ENCODE measurements at regions not wholly inside any gene's neighbourhood (a gene's known extent, or its start where the extent isn't known, plus 50 kb on each side); places are given as distances from the start of the nearest gene placed in this dataset.
"Not testable (repeated sequence)": the region's sequence is repeated elsewhere in the genome, so short reads cannot be mapped to it uniquely, and the experiment has no call there.

DNA sequence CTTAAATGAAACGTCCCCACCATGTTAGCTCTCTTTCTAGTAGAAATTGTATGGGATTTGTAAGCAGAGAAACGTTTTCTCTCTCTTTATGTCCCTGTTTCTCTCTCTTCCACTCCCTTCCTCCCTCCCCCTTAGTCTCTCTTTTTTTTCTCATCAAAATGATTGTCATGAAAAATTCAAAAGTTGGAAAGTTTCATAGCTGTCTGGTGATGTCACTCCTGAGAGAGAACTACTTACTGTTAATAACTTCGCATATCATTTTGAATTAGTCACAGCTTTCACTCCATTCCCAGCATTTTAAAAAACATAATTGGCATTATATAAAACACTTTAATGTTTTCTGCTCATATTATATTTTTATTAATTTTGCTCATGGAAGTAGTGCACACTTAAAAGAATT lies 331.1 kb downstream of the C3orf38 start:
- no peaks in the 10 kb centered on the region for H4K20me1 ChIP-seq (ENCODE audit: insufficient read depth, low read length)
- H3K4me2 ChIP-seq (ENCODE audit: low read depth, low read length): no peak overlapping the region
- TF ChIP-seq EZH2phosphoT487 (IDR thresholded peaks at IDR 0.05; ENCODE audit: low read length) (no peak), EZH2 (optimal IDR thresholded peaks at IDR 0.05; ENCODE audit: low read depth, low read length) (no peak)
- TF ChIP-seq, protein P1, sequence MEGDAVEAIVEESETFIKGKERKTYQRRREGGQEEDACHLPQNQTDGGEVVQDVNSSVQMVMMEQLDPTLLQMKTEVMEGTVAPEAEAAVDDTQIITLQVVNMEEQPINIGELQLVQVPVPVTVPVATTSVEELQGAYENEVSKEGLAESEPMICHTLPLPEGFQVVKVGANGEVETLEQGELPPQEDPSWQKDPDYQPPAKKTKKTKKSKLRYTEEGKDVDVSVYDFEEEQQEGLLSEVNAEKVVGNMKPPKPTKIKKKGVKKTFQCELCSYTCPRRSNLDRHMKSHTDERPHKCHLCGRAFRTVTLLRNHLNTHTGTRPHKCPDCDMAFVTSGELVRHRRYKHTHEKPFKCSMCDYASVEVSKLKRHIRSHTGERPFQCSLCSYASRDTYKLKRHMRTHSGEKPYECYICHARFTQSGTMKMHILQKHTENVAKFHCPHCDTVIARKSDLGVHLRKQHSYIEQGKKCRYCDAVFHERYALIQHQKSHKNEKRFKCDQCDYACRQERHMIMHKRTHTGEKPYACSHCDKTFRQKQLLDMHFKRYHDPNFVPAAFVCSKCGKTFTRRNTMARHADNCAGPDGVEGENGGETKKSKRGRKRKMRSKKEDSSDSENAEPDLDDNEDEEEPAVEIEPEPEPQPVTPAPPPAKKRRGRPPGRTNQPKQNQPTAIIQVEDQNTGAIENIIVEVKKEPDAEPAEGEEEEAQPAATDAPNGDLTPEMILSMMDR (IDR thresholded peaks at IDR 0.05; ENCODE audit: low read length): no peak
- H3K9me2 ChIP-seq (replicated peaks; ENCODE audit: insufficient read depth, low read length): no peaks in the 10 kb centered on the region
- no peaks in the 10 kb centered on the region for H3K36me3 ChIP-seq (replicated peaks; ENCODE audit: insufficient read depth, low read length)
- H2AFZ ChIP-seq (ENCODE audit: low read length): no peak overlapping the region
- H3F3A ChIP-seq (ENCODE audit: insufficient read depth, low read length): no peaks in the 10 kb centered on the region
- no peaks in the 10 kb centered on the region for H3K4me1 ChIP-seq (ENCODE audit: low read length)
- no peak overlapping the region for H3K9ac ChIP-seq (ENCODE audit: low read length)
- H3K9me3 ChIP-seq (replicated peaks; ENCODE audit: insufficient read depth, low read length): no peaks in the 10 kb centered on the region
- H3K79me2 ChIP-seq (ENCODE audit: low read length): no peaks in the 10 kb centered on the region
- H3K4me3 ChIP-seq (ENCODE audit: low read length): no peak overlapping the region
- no peaks in the 10 kb centered on the region for H3K27me3 ChIP-seq (replicated peaks; ENCODE audit: insufficient read depth, low read length)
- no peak overlapping the region for H3K27ac ChIP-seq (ENCODE audit: low read length)
- no peak for DNase-seq

DNA sequence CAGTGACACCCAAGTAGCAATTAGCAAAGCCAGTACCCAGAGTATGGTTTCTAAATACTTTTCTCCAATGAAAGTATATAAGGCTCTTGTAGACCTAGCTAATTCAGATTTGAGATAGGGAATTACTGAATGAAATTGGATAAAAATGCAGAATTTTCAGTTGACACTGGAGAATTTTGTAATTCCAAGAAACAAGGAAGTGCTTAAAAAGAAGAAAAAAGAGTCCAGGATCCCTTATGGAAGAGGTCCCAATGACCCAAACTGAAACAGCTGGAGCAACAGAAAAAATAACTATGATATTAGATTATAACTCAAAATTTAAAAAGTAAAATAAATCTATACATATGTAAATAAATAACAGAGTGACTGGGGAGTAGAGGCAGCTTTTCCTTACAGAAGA lies 335.2 kb downstream of the C3orf38 start:
- no peak overlapping the region for H3K4me3 ChIP-seq (ENCODE audit: low read length)
- TF ChIP-seq, protein P1 (IDR thresholded peaks at IDR 0.05; ENCODE audit: low read length): no peak
- TF ChIP-seq EZH2phosphoT487 (IDR thresholded peaks at IDR 0.05; ENCODE audit: low read length): no peak
- TF ChIP-seq EZH2 (optimal IDR thresholded peaks at IDR 0.05; ENCODE audit: low read depth, low read length): no peak
- H3K4me1 ChIP-seq (ENCODE audit: low read length): no peaks in the 10 kb centered on the region
- no peaks in the 10 kb centered on the region for H3K36me3 ChIP-seq (replicated peaks; ENCODE audit: insufficient read depth, low read length)
- H3K79me2 ChIP-seq (ENCODE audit: low read length): no peaks in the 10 kb centered on the region
- no peaks in the 10 kb centered on the region for H3K9me3 ChIP-seq (replicated peaks; ENCODE audit: insufficient read depth, low read length)
- H3K9ac ChIP-seq (ENCODE audit: low read length): no peak overlapping the region
- H3K9me2 ChIP-seq (replicated peaks; ENCODE audit: insufficient read depth, low read length): no peaks in the 10 kb centered on the region
- H4K20me1 ChIP-seq (ENCODE audit: insufficient read depth, low read length): no peaks in the 10 kb centered on the region
- no peaks in the 10 kb centered on the region for H3K27me3 ChIP-seq (replicated peaks; ENCODE audit: insufficient read depth, low read length)
- H3F3A ChIP-seq (ENCODE audit: insufficient read depth, low read length): no peaks in the 10 kb centered on the region
- no peak overlapping the region for H3K4me2 ChIP-seq (ENCODE audit: low read depth, low read length)
- DNase-seq: no peak
- H2AFZ ChIP-seq (ENCODE audit: low read length): no peak overlapping the region
- no peak overlapping the region for H3K27ac ChIP-seq (ENCODE audit: low read length)

GRCh38 chr3:88508818-88509217 lies 359.1 kb downstream of the C3orf38 start:
- H3K27me3 ChIP-seq (replicated peaks; ENCODE audit: insufficient read depth, low read length); H3K9me2 ChIP-seq (replicated peaks; ENCODE audit: insufficient read depth, low read length); H3K36me3 ChIP-seq (replicated peaks; ENCODE audit: insufficient read depth, low read length); H4K20me1 ChIP-seq (ENCODE audit: insufficient read depth, low read length); H3K9ac ChIP-seq (ENCODE audit: low read length); H3K4me1 ChIP-seq (ENCODE audit: low read length); H3K4me3 ChIP-seq (ENCODE audit: low read length); H3F3A ChIP-seq (ENCODE audit: insufficient read depth, low read length); H2AFZ ChIP-seq (ENCODE audit: low read length); H3K27ac ChIP-seq (ENCODE audit: low read length); H3K79me2 ChIP-seq (ENCODE audit: low read length); H3K4me2 ChIP-seq (ENCODE audit: low read depth, low read length); DNase-seq; H3K9me3 ChIP-seq (replicated peaks; ENCODE audit: insufficient read depth, low read length): not testable (repeated sequence)

DNA sequence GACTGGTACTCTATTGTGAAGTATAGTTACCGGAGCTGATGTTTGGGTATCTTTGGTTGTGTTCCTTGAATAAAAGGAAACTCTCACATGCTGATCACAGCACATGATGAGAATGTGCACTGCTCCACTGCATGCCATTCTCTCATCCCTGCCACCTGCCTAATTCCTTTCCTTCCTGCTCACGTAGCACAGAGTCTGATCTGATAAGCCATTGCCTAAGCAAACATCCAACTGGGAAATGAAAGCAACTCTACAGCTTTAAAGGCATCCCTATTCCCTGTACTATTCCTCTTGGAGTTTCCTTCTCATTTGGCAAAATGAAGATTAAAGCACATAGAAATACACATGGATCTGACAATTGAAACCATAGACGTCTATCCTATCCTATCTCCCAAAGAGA lies 359.8 kb downstream of the C3orf38 start:
- no peaks in the 10 kb centered on the region for H3K79me2 ChIP-seq (ENCODE audit: low read length)
- H3K9me2 ChIP-seq (replicated peaks; ENCODE audit: insufficient read depth, low read length): no peaks in the 10 kb centered on the region
- H3F3A ChIP-seq (ENCODE audit: insufficient read depth, low read length): no peaks in the 10 kb centered on the region
- no peaks in the 10 kb centered on the region for H3K36me3 ChIP-seq (replicated peaks; ENCODE audit: insufficient read depth, low read length)
- DNase-seq: no peak
- H3K4me3 ChIP-seq (ENCODE audit: low read length): no peak overlapping the region
- H3K27me3 ChIP-seq (replicated peaks; ENCODE audit: insufficient read depth, low read length): no peaks in the 10 kb centered on the region
- no peaks in the 10 kb centered on the region for H4K20me1 ChIP-seq (ENCODE audit: insufficient read depth, low read length)
- H3K9ac ChIP-seq (ENCODE audit: low read length): no peak overlapping the region
- no peak overlapping the region for H3K27ac ChIP-seq (ENCODE audit: low read length)
- H3K4me2 ChIP-seq (ENCODE audit: low read depth, low read length): no peak overlapping the region
- TF ChIP-seq EZH2 (optimal IDR thresholded peaks at IDR 0.05; ENCODE audit: low read depth, low read length) (no peak), EZH2phosphoT487 (IDR thresholded peaks at IDR 0.05; ENCODE audit: low read length) (no peak)
- TF ChIP-seq, protein P1 (IDR thresholded peaks at IDR 0.05; ENCODE audit: low read length): no peak
- no peaks in the 10 kb centered on the region for H3K4me1 ChIP-seq (ENCODE audit: low read length)
- H2AFZ ChIP-seq (ENCODE audit: low read length): no peak overlapping the region
- no peaks in the 10 kb centered on the region for H3K9me3 ChIP-seq (replicated peaks; ENCODE audit: insufficient read depth, low read length)

Measured in MM.1S (cell line).